Activated CD4-positive, alpha-beta T cell treated with anti-CD3 and anti-CD28 coated beads for 24 hours (primary cell): ENCODE measurements at regions not wholly inside any gene's neighbourhood (a gene's known extent, or its start where the extent isn't known, plus 50 kb on each side); places are given as distances from the start of the nearest gene placed in this dataset.
"Not testable (repeated sequence)": the region's sequence is repeated elsewhere in the genome, so short reads cannot be mapped to it uniquely, and the experiment has no call there.

Source experiments
- DNase-seq, 2 donors: peaks; one replicate each; pipeline ENCODE4 v3.0.0-alpha.2; 2020; ENCODE audit warnings: low read depth in 2 of 2

DNA sequence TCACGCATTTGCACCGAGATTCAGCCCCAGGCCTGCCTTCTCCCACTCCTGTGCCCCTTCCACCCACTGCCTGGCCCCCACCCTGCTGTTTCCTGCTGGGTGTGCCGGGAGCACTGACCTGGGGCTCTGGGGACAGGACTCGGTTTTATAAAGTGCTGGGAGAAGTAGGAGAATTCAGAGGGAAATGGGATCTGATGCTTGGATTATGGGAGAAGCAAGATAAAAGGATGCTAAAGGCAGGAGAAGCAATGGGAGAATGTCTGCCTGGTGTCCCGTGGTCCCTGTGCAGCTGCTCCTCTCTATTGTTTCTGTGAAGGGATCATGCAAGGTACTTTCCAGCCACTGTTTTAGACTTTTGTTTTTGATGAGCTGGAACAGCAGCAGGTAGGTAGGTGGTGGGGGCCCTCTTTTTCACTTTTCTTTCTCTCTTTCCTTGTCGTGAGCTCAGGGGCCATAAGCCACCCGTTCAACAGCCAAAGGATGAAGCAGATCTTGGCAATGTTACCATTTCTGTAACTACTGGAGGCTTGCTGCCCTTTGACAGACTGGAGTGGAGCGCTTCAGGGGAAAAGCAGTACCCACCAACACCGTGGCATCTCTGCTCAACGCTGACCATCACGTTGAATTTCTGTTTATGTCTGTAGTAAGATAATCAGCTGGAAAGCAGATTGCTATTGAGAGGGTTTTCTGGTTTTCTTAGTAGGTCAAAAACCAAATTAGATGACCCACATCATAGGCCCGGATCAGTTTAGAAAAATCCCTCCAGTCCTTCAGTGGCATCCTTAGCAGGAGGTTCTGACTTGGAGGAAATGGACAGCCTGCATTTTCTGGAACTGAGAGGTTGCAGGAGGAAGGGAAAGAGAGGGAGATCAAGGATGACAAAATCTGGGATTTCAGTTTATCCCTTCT is 63.8 kb upstream of the ENPP6 start:
- no peak for DNase-seq

DNA sequence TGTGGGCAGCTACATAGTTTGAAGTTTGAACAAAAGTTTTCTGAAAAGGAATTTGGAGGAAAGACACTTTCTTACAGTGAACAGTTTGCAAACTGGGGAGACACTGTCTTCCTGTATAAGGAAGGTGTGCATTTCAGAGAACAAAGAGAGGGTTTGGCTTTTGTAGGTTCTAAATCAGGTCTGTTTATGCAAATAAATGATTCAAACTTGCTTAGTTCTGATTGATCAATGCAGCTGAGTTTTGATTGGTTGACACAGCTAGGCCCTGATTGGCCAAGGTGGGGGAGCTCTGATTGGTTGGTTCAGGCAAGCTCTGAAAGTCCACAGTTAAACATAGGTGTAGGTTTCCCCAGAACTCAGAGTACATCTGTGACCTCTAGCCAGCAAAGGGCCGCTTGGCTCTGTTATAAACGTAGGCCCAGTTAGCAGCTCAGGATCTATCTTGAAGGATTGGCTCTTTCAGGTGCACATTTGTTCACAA is 63.0 kb upstream of the ENPP6 start:
- DNase-seq: no peak

DNA sequence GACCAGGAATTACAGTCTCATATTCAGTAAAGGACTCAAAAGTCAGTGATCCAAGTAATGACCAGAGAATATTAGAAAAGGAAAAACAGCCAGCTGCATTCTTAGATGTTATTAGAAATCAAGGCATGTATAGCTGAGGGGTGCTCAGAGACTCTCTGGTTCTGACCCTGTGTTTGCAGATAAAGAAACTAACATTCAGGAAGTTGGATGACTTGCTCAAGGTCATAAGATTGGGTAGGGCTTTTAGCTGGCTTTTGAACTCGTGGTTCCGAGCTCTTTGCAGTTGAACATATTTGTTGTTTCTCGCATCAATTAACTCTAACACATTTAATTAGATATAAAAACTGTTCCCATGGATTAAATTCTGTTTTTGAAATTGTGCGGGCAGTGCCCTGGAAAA is 62.5 kb upstream of the ENPP6 start:
- no peak for DNase-seq

- no peak for DNase-seq
Measured at GRCh38 chr4:184279496-184280061, 61.9 kb upstream of the ENPP6 start.

GRCh38 chr4:184277769-184278168 is 60.1 kb upstream of the ENPP6 start:
- DNase-seq: not testable (repeated sequence)

DNA sequence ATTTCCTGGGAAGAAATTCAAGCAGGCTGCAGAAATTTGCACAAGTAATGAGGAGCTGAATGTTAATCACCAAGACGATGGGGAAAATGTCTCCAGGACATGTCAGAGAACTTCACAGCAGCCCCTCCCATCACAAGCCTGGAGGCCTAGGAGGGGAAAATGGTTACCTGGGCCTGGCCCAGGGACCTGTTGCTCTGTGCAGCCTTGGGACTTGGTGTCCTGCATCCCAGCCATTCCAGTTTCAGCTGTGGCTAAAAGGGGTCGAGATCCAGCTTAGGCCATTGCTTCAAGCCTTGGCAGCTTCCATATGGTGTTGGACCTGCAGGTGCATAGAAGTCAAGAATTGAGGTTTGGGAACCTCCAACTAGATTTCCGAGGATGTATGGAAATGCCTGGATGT is 59.3 kb upstream of the ENPP6 start:
- DNase-seq: not testable (repeated sequence)

GRCh38 chr4:184276346-184276745 is 58.7 kb upstream of the ENPP6 start:
- DNase-seq: not testable (repeated sequence)

GRCh38 chr4:184275766-184276165 is 58.1 kb upstream of the ENPP6 start:
- DNase-seq: no peak

- no peak for DNase-seq
Measured at GRCh38 chr4:184274286-184274951, 56.7 kb upstream of the ENPP6 start.

DNA sequence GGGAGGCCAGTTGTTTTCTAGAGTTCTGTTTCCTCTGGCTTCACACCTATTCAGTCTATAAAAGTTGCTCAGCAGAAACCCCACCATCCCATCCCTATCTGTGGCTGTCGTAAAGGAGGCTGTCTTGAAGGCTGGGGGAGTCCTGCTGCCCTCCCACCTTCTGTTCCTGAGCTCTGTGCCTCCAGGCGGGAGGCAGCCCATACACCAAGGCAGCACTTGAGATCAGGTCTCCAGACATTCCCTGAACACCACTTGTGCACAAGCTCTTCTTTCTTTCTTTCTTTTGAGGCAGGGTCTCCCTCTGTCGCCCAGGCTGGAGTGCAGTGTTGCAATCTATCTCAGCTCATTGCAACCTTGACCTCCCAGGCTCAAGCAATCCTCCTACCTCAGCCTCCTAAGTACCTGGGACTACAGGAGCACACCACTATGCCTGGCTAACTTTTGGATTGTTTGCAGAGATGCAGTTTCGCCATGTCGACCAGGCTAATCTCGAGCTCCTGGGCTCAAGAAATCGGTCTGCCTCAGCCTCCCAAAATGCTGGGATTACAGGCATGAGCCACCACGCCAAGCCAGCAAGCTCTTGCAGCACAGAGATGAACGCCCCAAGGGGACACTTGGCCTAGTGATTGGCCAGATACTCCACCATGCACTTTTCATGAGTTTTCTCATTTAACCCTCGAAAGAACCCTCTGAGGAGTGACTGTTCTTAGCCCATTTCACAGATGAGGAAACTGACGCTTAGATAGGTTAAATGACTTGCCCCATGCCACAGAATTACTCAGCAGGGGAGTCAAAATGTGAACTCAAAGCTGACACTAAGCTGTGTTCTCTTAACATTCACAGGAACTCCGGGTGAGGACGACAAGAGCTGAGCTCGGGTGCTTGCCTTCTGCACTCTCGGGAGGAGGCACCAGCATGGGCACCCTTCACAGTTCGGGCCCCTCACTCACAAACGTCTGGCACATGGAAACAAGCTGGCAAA is 55.8 kb upstream of the ENPP6 start:
- DNase-seq: no peak

- no peak for DNase-seq
Measured at GRCh38 chr4:184270808-184271413, 53.2 kb upstream of the ENPP6 start.

GRCh38 chr4:184269879-184270430 is 52.3 kb upstream of the ENPP6 start:
- no peak for DNase-seq

- DNase-seq: no peak
Measured at GRCh38 chr4:184268584-184269160, 51.0 kb upstream of the ENPP6 start.

DNA sequence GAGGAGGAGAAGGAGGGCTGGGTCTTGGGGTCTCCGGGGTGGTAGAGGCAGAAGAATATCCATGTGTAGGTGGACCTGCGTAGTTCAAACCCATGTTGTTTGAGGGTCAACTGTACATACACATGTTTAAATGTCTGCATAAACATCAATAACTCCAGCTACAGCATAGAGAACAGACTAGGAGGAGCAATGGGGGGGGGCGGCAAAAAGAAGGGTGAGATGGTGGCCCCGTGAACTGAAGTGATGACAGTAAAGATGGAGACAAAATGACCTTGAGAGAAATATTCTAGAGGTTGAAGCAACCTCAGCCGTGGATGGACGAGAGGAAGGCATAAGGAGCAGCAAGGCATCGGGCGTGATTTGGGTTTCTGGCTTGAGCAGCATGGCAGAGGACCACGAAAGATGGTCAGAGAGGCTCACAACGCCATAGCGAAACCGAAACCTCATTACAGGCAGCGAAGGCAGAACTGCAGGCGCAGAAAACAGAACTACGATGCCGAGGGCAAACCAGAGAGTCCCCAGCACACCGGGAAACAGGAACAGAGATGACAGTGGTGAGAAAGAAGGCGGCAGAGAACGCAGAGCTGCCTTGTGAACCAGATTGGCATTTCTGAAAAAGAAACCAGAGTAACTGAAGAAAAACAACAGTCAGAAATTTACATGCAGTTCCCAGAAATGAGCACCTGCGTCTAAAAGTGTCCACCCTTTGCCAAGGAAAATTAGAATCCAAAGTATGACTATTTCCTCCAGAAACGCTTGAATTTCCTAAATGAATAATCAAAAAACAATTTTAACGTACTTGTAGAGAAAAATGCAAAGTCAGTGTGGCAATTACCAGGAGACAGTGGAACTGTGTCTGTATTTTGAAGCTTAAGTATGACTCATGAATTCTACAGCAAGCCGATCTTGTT is 50.3 kb upstream of the ENPP6 start:
- DNase-seq: peak; percentile 60 to 61
